ENCODE measurements at regions not wholly inside any gene's neighbourhood (a gene's known extent, or its start where the extent isn't known, plus 50 kb on each side); places are given as distances from the start of the nearest gene placed in this dataset.

- DNase-seq, result no peak
Measured at GRCh38 chr5:120365656-120366446, 98.2 kb upstream of the PRR16 start.

GRCh38 chr5:120367896-120368634, 96.0 kb upstream of the PRR16 start:
- no peak for DNase-seq

- no peak for DNase-seq
Measured at GRCh38 chr5:120368923-120369715, 95.0 kb upstream of the PRR16 start.

- no peak for DNase-seq
Measured at GRCh38 chr5:120372899-120373298, 91.2 kb upstream of the PRR16 start.

- DNase-seq, result no peak
Measured at GRCh38 chr5:120375248-120375647, 88.9 kb upstream of the PRR16 start.

- no peak for DNase-seq
Measured at GRCh38 chr5:120380644-120381043, 83.5 kb upstream of the PRR16 start.

GRCh38 chr5:120382833-120383232, 81.3 kb upstream of the PRR16 start:
- DNase-seq, result no peak

- no peak for DNase-seq
Measured at GRCh38 chr5:120386981-120387380, 77.1 kb upstream of the PRR16 start.

- DNase-seq, result no peak
Measured at GRCh38 chr5:120388016-120388781, 75.9 kb upstream of the PRR16 start.

- no peak for DNase-seq
Measured at GRCh38 chr5:120394259-120394658, 69.8 kb upstream of the PRR16 start.

GRCh38 chr5:120396186-120396585, 67.9 kb upstream of the PRR16 start:
- no peak for DNase-seq

- no peak for DNase-seq
Measured at GRCh38 chr5:120400356-120400755, 63.7 kb upstream of the PRR16 start.

GRCh38 chr5:120402606-120403005, 61.5 kb upstream of the PRR16 start:
- DNase-seq, result no peak

GRCh38 chr5:120405286-120405864, 58.7 kb upstream of the PRR16 start:
- no peak for DNase-seq

- DNase-seq, result no peak
Measured at GRCh38 chr5:120405923-120406322, 58.2 kb upstream of the PRR16 start.

GRCh38 chr5:120413686-120414085, 50.4 kb upstream of the PRR16 start:
- no peak for DNase-seq
